Osteocyte (in vitro differentiated cells): ENCODE measurements at regions not wholly inside any gene's neighbourhood (a gene's known extent, or its start where the extent isn't known, plus 50 kb on each side); places are given as distances from the start of the nearest gene placed in this dataset.

ENCODE experiments used
- DNase-seq: peaks from one replicate; pipeline ENCODE4 v3.0.0; 2021; ENCODE audit warnings: mixed read lengths; ENCODE audit not compliant: unreplicated experiment; ENCODE audit errors: extremely low spot score
- H3K27ac Mint-ChIP-seq: one replicate; pipeline ENCODE4 v1.8.0; 2021; ENCODE audit warnings: mild to moderate bottlenecking, mixed read lengths; ENCODE audit not compliant: unreplicated experiment
- H3K27me3 Mint-ChIP-seq: one replicate; pipeline ENCODE4 v1.8.0; 2021; ENCODE audit warnings: mixed read lengths; ENCODE audit not compliant: unreplicated experiment
- H3K36me3 Mint-ChIP-seq: one replicate; pipeline ENCODE4 v1.8.0; 2021; ENCODE audit warnings: mixed read lengths; ENCODE audit not compliant: unreplicated experiment
- H3K4me1 Mint-ChIP-seq: one replicate; pipeline ENCODE4 v1.8.0; 2021; ENCODE audit warnings: mixed read lengths; ENCODE audit not compliant: unreplicated experiment
- H3K4me3 Mint-ChIP-seq: one replicate; pipeline ENCODE4 v1.8.0; 2021; ENCODE audit warnings: mild to moderate bottlenecking, moderate library complexity, mixed read lengths; ENCODE audit not compliant: unreplicated experiment
- H3K9me3 Mint-ChIP-seq: one replicate; pipeline ENCODE4 v1.8.0; 2021; ENCODE audit warnings: mixed read lengths; ENCODE audit not compliant: unreplicated experiment
- TF ChIP-seq, protein P1 (sequence below): fragments of 200-600 bp; sonication (generic); IDR thresholded peaks from 2 replicates; pipeline ENCODE4 v1.5.0; 2021; ENCODE audit warnings: antibody characterized with exemption, mild to moderate bottlenecking, moderate library complexity

DNA sequence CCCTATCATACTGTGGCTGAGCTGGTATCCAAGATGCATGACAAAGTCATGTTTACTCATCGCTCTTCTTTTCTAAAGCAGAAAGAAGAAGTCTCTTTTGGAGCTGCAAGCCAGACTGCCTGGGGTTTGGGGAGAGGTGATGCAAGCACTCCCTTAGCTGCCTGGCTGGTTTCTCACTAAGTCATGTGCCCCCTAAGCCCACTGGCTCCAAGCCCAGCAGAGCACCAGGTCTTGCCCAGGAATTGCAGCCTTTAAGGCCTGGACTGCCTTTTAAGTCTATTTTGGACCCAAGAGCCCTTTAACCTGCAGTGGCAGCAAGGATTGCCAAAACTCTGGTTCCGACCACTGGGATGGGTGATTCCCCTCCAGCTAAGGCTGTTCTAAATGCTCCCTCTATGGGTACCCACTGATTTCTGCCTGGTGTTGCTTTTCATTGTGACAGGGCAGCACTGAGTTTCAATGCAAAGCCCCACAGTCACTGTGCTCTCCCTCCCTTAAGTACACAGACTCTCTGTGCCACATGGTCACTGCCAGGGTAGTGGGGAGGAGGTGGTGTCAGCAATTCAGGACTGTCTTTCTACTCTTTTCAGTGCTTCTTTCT lies 548.6 kb downstream of the TLL1 start:
- Mint-ChIP-seq H3K4me1 (peaks cover 23% of the 10 kb centered on the region), H3K4me3 (no peak overlapping the region), H3K27ac (peak overlapping the region; percentile 25), H3K27me3 (no peaks in the 10 kb centered on the region), H3K36me3 (no peaks in the 10 kb centered on the region), H3K9me3 (peaks cover 5% of the 10 kb centered on the region)
- TF ChIP-seq, protein P1, sequence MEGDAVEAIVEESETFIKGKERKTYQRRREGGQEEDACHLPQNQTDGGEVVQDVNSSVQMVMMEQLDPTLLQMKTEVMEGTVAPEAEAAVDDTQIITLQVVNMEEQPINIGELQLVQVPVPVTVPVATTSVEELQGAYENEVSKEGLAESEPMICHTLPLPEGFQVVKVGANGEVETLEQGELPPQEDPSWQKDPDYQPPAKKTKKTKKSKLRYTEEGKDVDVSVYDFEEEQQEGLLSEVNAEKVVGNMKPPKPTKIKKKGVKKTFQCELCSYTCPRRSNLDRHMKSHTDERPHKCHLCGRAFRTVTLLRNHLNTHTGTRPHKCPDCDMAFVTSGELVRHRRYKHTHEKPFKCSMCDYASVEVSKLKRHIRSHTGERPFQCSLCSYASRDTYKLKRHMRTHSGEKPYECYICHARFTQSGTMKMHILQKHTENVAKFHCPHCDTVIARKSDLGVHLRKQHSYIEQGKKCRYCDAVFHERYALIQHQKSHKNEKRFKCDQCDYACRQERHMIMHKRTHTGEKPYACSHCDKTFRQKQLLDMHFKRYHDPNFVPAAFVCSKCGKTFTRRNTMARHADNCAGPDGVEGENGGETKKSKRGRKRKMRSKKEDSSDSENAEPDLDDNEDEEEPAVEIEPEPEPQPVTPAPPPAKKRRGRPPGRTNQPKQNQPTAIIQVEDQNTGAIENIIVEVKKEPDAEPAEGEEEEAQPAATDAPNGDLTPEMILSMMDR, result no peak
- DNase-seq, result no peak

DNA sequence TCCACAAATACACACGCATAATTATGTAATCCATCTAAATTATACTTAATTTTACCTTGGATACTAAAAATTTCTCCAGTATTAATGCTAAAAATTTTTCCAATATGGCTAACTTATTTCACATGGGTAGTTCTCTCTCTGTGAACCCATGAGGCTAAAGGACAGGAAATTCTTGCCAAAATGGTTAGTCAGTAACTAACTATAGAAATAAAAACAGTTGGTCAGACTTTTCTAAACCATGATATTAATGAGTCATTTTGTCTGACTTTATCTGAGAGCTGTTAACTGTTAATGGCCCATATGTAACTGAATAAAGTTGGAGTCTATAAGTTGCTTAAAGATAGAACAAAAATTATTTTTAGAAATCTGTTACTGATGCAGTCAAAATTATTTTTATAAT lies 549.4 kb downstream of the TLL1 start:
- DNase-seq, result no peak
- H3K4me1 Mint-ChIP-seq, result peaks cover 23% of the 10 kb centered on the region
- no peaks in the 10 kb centered on the region for H3K36me3 Mint-ChIP-seq
- TF ChIP-seq, protein P1, result no peak
- no peaks in the 10 kb centered on the region for H3K27me3 Mint-ChIP-seq
- H3K27ac Mint-ChIP-seq, result peak overlapping the region; percentile 25
- H3K9me3 Mint-ChIP-seq, result no peaks in the 10 kb centered on the region
- no peak overlapping the region for H3K4me3 Mint-ChIP-seq

DNA sequence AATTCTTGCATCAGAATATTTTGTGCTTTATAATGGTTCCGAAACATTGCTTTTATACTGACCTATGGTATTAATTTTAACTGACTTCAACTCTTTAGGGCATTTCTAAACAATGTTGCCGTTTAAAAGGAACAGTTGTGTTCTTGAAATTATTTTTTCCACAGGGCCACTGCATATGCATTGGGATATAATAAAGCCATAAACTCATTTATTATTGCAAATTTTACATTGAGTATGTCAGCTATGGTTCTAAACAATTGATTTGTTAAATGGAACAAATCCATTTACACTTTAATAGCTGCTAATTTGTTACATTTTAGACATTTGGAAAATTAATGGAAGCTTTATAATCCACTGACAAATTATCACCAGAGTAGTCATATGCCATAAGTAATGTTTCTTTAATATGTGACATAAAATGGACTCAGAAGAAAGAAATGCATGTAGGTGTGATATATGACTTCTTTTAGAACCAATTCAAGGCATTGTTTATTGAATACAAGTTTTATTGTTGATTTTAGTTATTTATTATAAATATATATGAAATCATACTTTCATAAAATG lies 553.3 kb downstream of the TLL1 start:
- H3K4me3 Mint-ChIP-seq, result no peak overlapping the region
- H3K9me3 Mint-ChIP-seq, result no peaks in the 10 kb centered on the region
- TF ChIP-seq, protein P1, result no peak
- no peak for DNase-seq
- no peaks in the 10 kb centered on the region for H3K27me3 Mint-ChIP-seq
- H3K4me1 Mint-ChIP-seq, result peaks cover 22% of the 10 kb centered on the region
- no peaks in the 10 kb centered on the region for H3K36me3 Mint-ChIP-seq
- no peak overlapping the region for H3K27ac Mint-ChIP-seq

DNA sequence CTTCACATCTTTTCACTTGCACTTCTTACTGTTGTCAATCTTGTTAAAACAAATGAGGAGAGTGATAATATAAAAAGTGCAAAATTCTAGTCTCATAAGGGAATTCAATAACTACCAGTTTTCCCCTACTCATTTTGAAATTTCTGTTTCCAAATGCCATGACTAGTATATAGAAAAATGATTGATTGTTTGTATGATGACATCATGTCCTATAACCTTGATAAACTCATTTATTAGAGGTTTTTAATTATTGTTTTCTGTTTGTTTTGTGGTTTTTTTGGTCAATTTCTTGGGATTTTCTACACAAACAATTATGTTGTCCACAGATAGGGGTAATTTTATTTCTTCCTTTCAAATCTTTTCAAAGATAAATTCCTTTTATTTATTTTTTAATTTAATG lies 559.1 kb downstream of the TLL1 start:
- H3K27ac Mint-ChIP-seq, result no peak overlapping the region
- no peak for DNase-seq

DNA sequence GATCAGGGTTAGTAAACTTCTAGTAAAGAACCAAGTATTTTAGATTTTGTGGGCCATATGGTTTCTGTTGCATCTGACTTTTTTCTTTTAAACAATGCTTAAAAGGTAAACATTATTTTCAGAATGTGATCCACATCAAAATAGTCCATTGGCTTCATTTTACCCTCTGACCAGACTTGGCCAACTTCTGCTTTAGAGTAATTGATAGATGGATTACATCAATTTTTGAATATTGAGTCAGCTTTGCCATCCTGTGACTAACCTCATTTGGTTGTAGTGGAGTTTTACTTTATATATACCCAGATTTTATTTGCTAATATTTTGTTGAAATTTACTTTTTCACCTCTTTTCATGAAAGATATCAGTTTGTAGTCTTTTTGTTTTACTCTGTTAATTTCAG lies 559.8 kb downstream of the TLL1 start:
- Mint-ChIP-seq H3K27ac (no peak overlapping the region), H3K4me1 (peaks cover 9% of the 10 kb centered on the region), H3K27me3 (no peaks in the 10 kb centered on the region), H3K36me3 (no peaks in the 10 kb centered on the region), H3K9me3 (no peaks in the 10 kb centered on the region), H3K4me3 (no peak overlapping the region)
- TF ChIP-seq, protein P1, result no peak
- no peak for DNase-seq

More for the DNA sequence above, 559.1 kb downstream of the TLL1 start:
- no peaks in the 10 kb centered on the region for H3K9me3 Mint-ChIP-seq
- no peaks in the 10 kb centered on the region for H3K36me3 Mint-ChIP-seq
- H3K27me3 Mint-ChIP-seq, result no peaks in the 10 kb centered on the region
- no peak overlapping the region for H3K4me3 Mint-ChIP-seq
- TF ChIP-seq, protein P1, result no peak
- peaks cover 9% of the 10 kb centered on the region for H3K4me1 Mint-ChIP-seq
